Osteoblast (primary cell): ENCODE measurements at regions not wholly inside any gene's neighbourhood (a gene's known extent, or its start where the extent isn't known, plus 50 kb on each side); places are given as distances from the start of the nearest gene placed in this dataset.
A peak's percentile ranks its signal among the peaks of the same experiment; 100 is the strongest.

Experiments used
- DNase-seq: peaks from one replicate; pipeline ENCODE4 v3.0.0; 2011; ENCODE audit warnings: low spot score, mixed read lengths; ENCODE audit not compliant: insufficient read length; ENCODE audit errors: missing footprints
- H2AFZ ChIP-seq: 2 replicates; pipeline ENCODE4 v1.6.0; 2011; ENCODE audit warnings: mild to moderate bottlenecking, low read length
- H3K27ac ChIP-seq: 2 replicates; pipeline ENCODE4 v1.5.1; 2011; ENCODE audit warnings: mild to moderate bottlenecking, low read depth, low read length, moderate library complexity
- H3K27me3 ChIP-seq: 2 replicates; pipeline ENCODE4 v1.6.0; 2012; ENCODE audit warnings: mild to moderate bottlenecking, control low read depth, inconsistent platforms, low read length, moderate library complexity; ENCODE audit not compliant: insufficient read depth
- H3K36me3 ChIP-seq: 2 replicates; pipeline ENCODE4 v1.5.1; 2011; ENCODE audit warnings: mild to moderate bottlenecking, low read length, control low read depth, moderate library complexity; ENCODE audit not compliant: insufficient read depth
- H3K4me1 ChIP-seq: 2 replicates; pipeline ENCODE4 v1.5.1; 2011; ENCODE audit warnings: mild to moderate bottlenecking, low read length, control low read depth, moderate library complexity; ENCODE audit not compliant: insufficient read depth
- H3K4me2 ChIP-seq: 2 replicates; pipeline ENCODE4 v1.6.0; 2011; ENCODE audit warnings: mild to moderate bottlenecking, low read length; ENCODE audit not compliant: insufficient read depth
- H3K4me3 ChIP-seq: fragments of 200-600 bp; sonication (generic); 3 replicates; pipeline ENCODE4 v1.5.1; 2012; ENCODE audit warnings: mild to moderate bottlenecking, low read length, inconsistent platforms; ENCODE audit not compliant: insufficient read depth
- H3K79me2 ChIP-seq: 2 replicates; pipeline ENCODE4 v1.6.0; 2012; ENCODE audit warnings: mild to moderate bottlenecking, low read length, control low read depth, inconsistent platforms; ENCODE audit not compliant: insufficient read depth
- H3K9me3 ChIP-seq: 2 replicates; pipeline ENCODE4 v1.5.1; 2011; ENCODE audit warnings: low read depth, low read length, control low read depth
- H4K20me1 ChIP-seq: 2 replicates; pipeline ENCODE4 v1.6.0; 2012; ENCODE audit warnings: mild to moderate bottlenecking, low read length, control low read depth; ENCODE audit not compliant: insufficient read depth
- CTCF ChIP-seq: IDR thresholded peaks from 2 replicates; pipeline ENCODE4 v1.5.1; 2011; ENCODE audit warnings: mild to moderate bottlenecking, low read depth, low read length, moderate library complexity; ENCODE audit errors: extremely low read depth

- Histone ChIP-seq H4K20me1 (no peaks in the 10 kb centered on the region), H3K79me2 (no peaks in the 10 kb centered on the region), H3K4me2 (no peak overlapping the region), H3K36me3 (no peaks in the 10 kb centered on the region), H2AFZ (no peak overlapping the region), H3K9me3 (no peaks in the 10 kb centered on the region), H3K27ac (no peak overlapping the region), H3K4me3 (no peak overlapping the region), H3K27me3 (no peaks in the 10 kb centered on the region), H3K4me1 (no peaks in the 10 kb centered on the region)
- DNase-seq, result no peak
- no peak for TF ChIP-seq CTCF
These were observed 78.5 kb upstream of the SGIP1 start for GRCh38 chr1:66455446-66455845.

DNA sequence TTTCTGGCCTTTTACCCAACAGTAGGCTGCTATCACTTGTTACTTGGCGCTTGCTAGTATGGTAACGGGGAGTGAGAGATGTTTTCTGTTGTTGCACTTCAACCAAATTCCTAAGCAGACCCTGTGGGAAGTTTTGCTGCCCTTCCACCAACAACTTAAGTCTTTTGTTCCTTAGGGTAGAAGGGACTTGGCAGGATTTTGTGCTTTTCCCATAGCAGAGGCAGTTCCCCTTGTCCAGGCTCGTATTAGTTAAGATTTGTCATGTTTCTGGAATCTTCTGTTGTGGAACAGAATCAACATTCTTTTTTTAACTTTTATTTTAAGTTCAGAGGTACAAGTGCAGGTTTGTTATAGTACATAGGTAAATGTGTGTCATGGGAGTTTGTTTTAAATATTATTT, 73.2 kb upstream of the SGIP1 start:
- H3K4me3 ChIP-seq, result no peak overlapping the region
- H3K27ac ChIP-seq, result no peak overlapping the region
- no peaks in the 10 kb centered on the region for H3K27me3 ChIP-seq
- no peak for DNase-seq
- H3K4me2 ChIP-seq, result no peak overlapping the region
- no peaks in the 10 kb centered on the region for H3K79me2 ChIP-seq
- no peak for TF ChIP-seq CTCF
- no peaks in the 10 kb centered on the region for H4K20me1 ChIP-seq
- H3K4me1 ChIP-seq, result peaks cover 20% of the 10 kb centered on the region
- H2AFZ ChIP-seq, result no peak overlapping the region
- H3K9me3 ChIP-seq, result no peaks in the 10 kb centered on the region
- H3K36me3 ChIP-seq, result no peaks in the 10 kb centered on the region

DNA sequence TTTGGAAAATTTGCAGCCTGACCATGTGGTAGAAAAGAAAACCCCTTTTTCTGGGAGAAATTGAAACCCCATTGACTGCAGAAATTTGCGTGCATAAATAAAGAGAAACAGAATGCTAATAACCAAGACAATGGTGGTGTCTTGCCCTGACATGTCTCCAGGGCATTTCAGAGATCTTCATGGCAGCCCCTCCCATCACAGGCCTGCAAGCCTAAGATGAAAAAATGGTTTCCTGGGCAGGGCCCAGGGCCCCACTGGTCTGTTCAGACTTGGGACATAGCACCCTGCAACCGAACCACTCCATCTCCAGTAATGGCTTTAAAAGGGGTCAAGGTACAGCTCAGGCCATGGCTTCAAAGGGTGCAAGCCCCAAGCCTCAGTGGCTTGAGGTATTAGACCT, 71.6 kb upstream of the SGIP1 start:
- DNase-seq, result no peak
- H4K20me1 ChIP-seq, result no peaks in the 10 kb centered on the region
- no peak overlapping the region for H3K4me2 ChIP-seq
- H3K9me3 ChIP-seq, result no peaks in the 10 kb centered on the region
- no peaks in the 10 kb centered on the region for H3K27me3 ChIP-seq
- H3K4me1 ChIP-seq, result peaks cover 29% of the 10 kb centered on the region
- no peaks in the 10 kb centered on the region for H3K36me3 ChIP-seq
- H3K27ac ChIP-seq, result no peak overlapping the region
- H2AFZ ChIP-seq, result no peak overlapping the region
- no peaks in the 10 kb centered on the region for H3K79me2 ChIP-seq
- TF ChIP-seq CTCF, result no peak
- H3K4me3 ChIP-seq, result no peak overlapping the region

GRCh38 chr1:66464351-66464750, 69.6 kb upstream of the SGIP1 start:
- H2AFZ ChIP-seq, result peak overlapping the region; percentile 80
- no peaks in the 10 kb centered on the region for H3K9me3 ChIP-seq
- H3K79me2 ChIP-seq, result no peaks in the 10 kb centered on the region
- no peak for DNase-seq
- peak overlapping the region; percentile 99 for H3K27ac ChIP-seq
- H3K4me2 ChIP-seq, result peak overlapping the region; percentile 71
- no peaks in the 10 kb centered on the region for H3K27me3 ChIP-seq
- no peak overlapping the region for H3K4me3 ChIP-seq
- no peaks in the 10 kb centered on the region for H3K36me3 ChIP-seq
- no peaks in the 10 kb centered on the region for H4K20me1 ChIP-seq
- peaks cover 29% of the 10 kb centered on the region for H3K4me1 ChIP-seq
- TF ChIP-seq CTCF, result no peak
